ENCODE measurements at regions not wholly inside any gene's neighbourhood (a gene's known extent, or its start where the extent isn't known, plus 50 kb on each side); places are given as distances from the start of the nearest gene placed in this dataset.

- no peaks in the 10 kb centered on the region for H3K4me1 ChIP-seq (ENCODE audit: control insufficient read depth in 2 of 2, insufficient read depth in 2 of 2, low read length in 1 of 2)
- no peaks in the 10 kb centered on the region for H3K27me3 ChIP-seq (ENCODE audit: control insufficient read depth in 1 of 2, insufficient read depth in 2 of 2, low read length in 2 of 2)
- no peak overlapping the region for H3K27ac ChIP-seq (ENCODE audit: low read depth in 2 of 2, low read length in 1 of 2)
- no peak overlapping the region for H3K4me3 ChIP-seq (ENCODE audit: low read depth in 1 of 2, low read length in 2 of 2)
- no peaks in the 10 kb centered on the region for H3K36me3 ChIP-seq (ENCODE audit: control insufficient read depth in 2 of 2, insufficient read depth in 2 of 2, low read length in 1 of 2)
- 86 to 92% methylated on average over 2 of the region's 2 CpGs for WGBS, 2 donors
- H3K9me3 ChIP-seq (ENCODE audit: control insufficient read depth in 2 of 2, insufficient read depth in 1 of 2, low read depth in 1 of 2, low read length in 1 of 2): no peaks in the 10 kb centered on the region
These were observed 101.6 kb upstream of the LINGO1 start for GRCh38 chr15:77734306-77734705.

GRCh38 chr15:77733579-77734300 is 101.0 kb upstream of the LINGO1 start:
- 77 to 80% methylated on average over 18 of the region's 18 CpGs for whole genome bisulfite sequencing, 2 donors
- Histone ChIP-seq H3K9me3 (ENCODE audit: control insufficient read depth in 2 of 2, insufficient read depth in 1 of 2, low read depth in 1 of 2, low read length in 1 of 2) (no peaks in the 10 kb centered on the region), H3K27me3 (ENCODE audit: control insufficient read depth in 1 of 2, insufficient read depth in 2 of 2, low read length in 2 of 2) (no peaks in the 10 kb centered on the region), H3K4me1 (ENCODE audit: control insufficient read depth in 2 of 2, insufficient read depth in 2 of 2, low read length in 1 of 2) (no peaks in the 10 kb centered on the region), H3K27ac (ENCODE audit: low read depth in 2 of 2, low read length in 1 of 2) (no peak overlapping the region), H3K36me3 (ENCODE audit: control insufficient read depth in 2 of 2, insufficient read depth in 2 of 2, low read length in 1 of 2) (no peaks in the 10 kb centered on the region), H3K4me3 (ENCODE audit: low read depth in 1 of 2, low read length in 2 of 2) (no peak overlapping the region)

GRCh38 chr15:77732514-77733335 is 100.0 kb upstream of the LINGO1 start:
- Histone ChIP-seq H3K4me1 (ENCODE audit: control insufficient read depth in 2 of 2, insufficient read depth in 2 of 2, low read length in 1 of 2) (no peaks in the 10 kb centered on the region), H3K36me3 (ENCODE audit: control insufficient read depth in 2 of 2, insufficient read depth in 2 of 2, low read length in 1 of 2) (no peaks in the 10 kb centered on the region), H3K27me3 (ENCODE audit: control insufficient read depth in 1 of 2, insufficient read depth in 2 of 2, low read length in 2 of 2) (no peaks in the 10 kb centered on the region), H3K9me3 (ENCODE audit: control insufficient read depth in 2 of 2, insufficient read depth in 1 of 2, low read depth in 1 of 2, low read length in 1 of 2) (no peaks in the 10 kb centered on the region), H3K4me3 (ENCODE audit: low read depth in 1 of 2, low read length in 2 of 2) (no peak overlapping the region), H3K27ac (ENCODE audit: low read depth in 2 of 2, low read length in 1 of 2) (no peak overlapping the region)
- 71 to 73% methylated on average over 22 of the region's 22 CpGs for WGBS, 2 donors

GRCh38 chr15:77731945-77732344 is 99.2 kb upstream of the LINGO1 start:
- no peaks in the 10 kb centered on the region for H3K36me3 ChIP-seq (ENCODE audit: control insufficient read depth in 2 of 2, insufficient read depth in 2 of 2, low read length in 1 of 2)
- no peaks in the 10 kb centered on the region for H3K27me3 ChIP-seq (ENCODE audit: control insufficient read depth in 1 of 2, insufficient read depth in 2 of 2, low read length in 2 of 2)
- WGBS, 2 donors: 60 to 65% methylated on average over 5 of the region's 5 CpGs
- H3K27ac ChIP-seq (ENCODE audit: low read depth in 2 of 2, low read length in 1 of 2): no peak overlapping the region
- no peaks in the 10 kb centered on the region for H3K9me3 ChIP-seq (ENCODE audit: control insufficient read depth in 2 of 2, insufficient read depth in 1 of 2, low read depth in 1 of 2, low read length in 1 of 2)
- H3K4me1 ChIP-seq (ENCODE audit: control insufficient read depth in 2 of 2, insufficient read depth in 2 of 2, low read length in 1 of 2): no peaks in the 10 kb centered on the region
- H3K4me3 ChIP-seq (ENCODE audit: low read depth in 1 of 2, low read length in 2 of 2): no peak overlapping the region

GRCh38 chr15:77731067-77731466 is 98.4 kb upstream of the LINGO1 start:
- 89 to 90% methylated on average over 8 of the region's 8 CpGs for WGBS, 2 donors
- Histone ChIP-seq H3K4me1 (ENCODE audit: control insufficient read depth in 2 of 2, insufficient read depth in 2 of 2, low read length in 1 of 2) (no peaks in the 10 kb centered on the region), H3K27ac (ENCODE audit: low read depth in 2 of 2, low read length in 1 of 2) (no peak overlapping the region), H3K9me3 (ENCODE audit: control insufficient read depth in 2 of 2, insufficient read depth in 1 of 2, low read depth in 1 of 2, low read length in 1 of 2) (no peaks in the 10 kb centered on the region), H3K27me3 (ENCODE audit: control insufficient read depth in 1 of 2, insufficient read depth in 2 of 2, low read length in 2 of 2) (no peaks in the 10 kb centered on the region), H3K36me3 (ENCODE audit: control insufficient read depth in 2 of 2, insufficient read depth in 2 of 2, low read length in 1 of 2) (no peaks in the 10 kb centered on the region), H3K4me3 (ENCODE audit: low read depth in 1 of 2, low read length in 2 of 2) (no peak overlapping the region)

GRCh38 chr15:77727635-77728304 is 95.1 kb upstream of the LINGO1 start:
- H3K4me1 ChIP-seq (ENCODE audit: control insufficient read depth in 2 of 2, insufficient read depth in 2 of 2, low read length in 1 of 2): peaks cover 2 to 3% of the 10 kb centered on the region in 2 donors
- no peaks in the 10 kb centered on the region for H3K36me3 ChIP-seq (ENCODE audit: control insufficient read depth in 2 of 2, insufficient read depth in 2 of 2, low read length in 1 of 2)
- no peak overlapping the region for H3K4me3 ChIP-seq (ENCODE audit: low read depth in 1 of 2, low read length in 2 of 2)
- 58 to 59% methylated on average over 7 of the region's 7 CpGs for WGBS, 2 donors
- H3K9me3 ChIP-seq (ENCODE audit: control insufficient read depth in 2 of 2, insufficient read depth in 1 of 2, low read depth in 1 of 2, low read length in 1 of 2): no peaks in the 10 kb centered on the region
- no peak overlapping the region for H3K27ac ChIP-seq (ENCODE audit: low read depth in 2 of 2, low read length in 1 of 2)
- no peaks in the 10 kb centered on the region for H3K27me3 ChIP-seq (ENCODE audit: control insufficient read depth in 1 of 2, insufficient read depth in 2 of 2, low read length in 2 of 2)

GRCh38 chr15:77724715-77725114 is 92.0 kb upstream of the LINGO1 start:
- H3K27ac ChIP-seq (ENCODE audit: low read depth in 2 of 2, low read length in 1 of 2): no peak overlapping the region
- no peaks in the 10 kb centered on the region for H3K27me3 ChIP-seq (ENCODE audit: control insufficient read depth in 1 of 2, insufficient read depth in 2 of 2, low read length in 2 of 2)
- no peaks in the 10 kb centered on the region for H3K9me3 ChIP-seq (ENCODE audit: control insufficient read depth in 2 of 2, insufficient read depth in 1 of 2, low read depth in 1 of 2, low read length in 1 of 2)
- WGBS, 2 donors: 55 to 64% methylated on average over 5 to 6 of the region's 6 CpGs
- H3K4me1 ChIP-seq (ENCODE audit: control insufficient read depth in 2 of 2, insufficient read depth in 2 of 2, low read length in 1 of 2): peaks cover 2 to 3% of the 10 kb centered on the region in 2 donors
- H3K36me3 ChIP-seq (ENCODE audit: control insufficient read depth in 2 of 2, insufficient read depth in 2 of 2, low read length in 1 of 2): no peaks in the 10 kb centered on the region
- no peak overlapping the region for H3K4me3 ChIP-seq (ENCODE audit: low read depth in 1 of 2, low read length in 2 of 2)

GRCh38 chr15:77723756-77724155 is 91.0 kb upstream of the LINGO1 start:
- H3K4me1 ChIP-seq (ENCODE audit: control insufficient read depth in 2 of 2, insufficient read depth in 2 of 2, low read length in 1 of 2): peaks cover 2 to 3% of the 10 kb centered on the region in 2 donors
- H3K36me3 ChIP-seq (ENCODE audit: control insufficient read depth in 2 of 2, insufficient read depth in 2 of 2, low read length in 1 of 2): no peaks in the 10 kb centered on the region
- H3K9me3 ChIP-seq (ENCODE audit: control insufficient read depth in 2 of 2, insufficient read depth in 1 of 2, low read depth in 1 of 2, low read length in 1 of 2): no peaks in the 10 kb centered on the region
- H3K4me3 ChIP-seq (ENCODE audit: low read depth in 1 of 2, low read length in 2 of 2): no peak overlapping the region
- WGBS, 2 donors: 72 to 77% methylated on average over 16 of the region's 16 CpGs
- no peak overlapping the region for H3K27ac ChIP-seq (ENCODE audit: low read depth in 2 of 2, low read length in 1 of 2)
- H3K27me3 ChIP-seq (ENCODE audit: control insufficient read depth in 1 of 2, insufficient read depth in 2 of 2, low read length in 2 of 2): no peaks in the 10 kb centered on the region

- Histone ChIP-seq H3K36me3 (ENCODE audit: control insufficient read depth in 2 of 2, insufficient read depth in 2 of 2, low read length in 1 of 2) (no peaks in the 10 kb centered on the region), H3K4me3 (ENCODE audit: low read depth in 1 of 2, low read length in 2 of 2) (no peak overlapping the region), H3K4me1 (ENCODE audit: control insufficient read depth in 2 of 2, insufficient read depth in 2 of 2, low read length in 1 of 2) (peaks cover 2 to 3% of the 10 kb centered on the region in 2 donors), H3K27me3 (ENCODE audit: control insufficient read depth in 1 of 2, insufficient read depth in 2 of 2, low read length in 2 of 2) (no peaks in the 10 kb centered on the region), H3K27ac (ENCODE audit: low read depth in 2 of 2, low read length in 1 of 2) (no peak overlapping the region), H3K9me3 (ENCODE audit: control insufficient read depth in 2 of 2, insufficient read depth in 1 of 2, low read depth in 1 of 2, low read length in 1 of 2) (no peaks in the 10 kb centered on the region)
- WGBS, 2 donors: 72 to 74% methylated on average over 18 of the region's 18 CpGs
These were observed 90.2 kb upstream of the LINGO1 start for GRCh38 chr15:77722759-77723460.

Measured in esophagus (tissue), 2 donors.